ENCODE measurements at regions not wholly inside any gene's neighbourhood (a gene's known extent, or its start where the extent isn't known, plus 50 kb on each side); places are given as distances from the start of the nearest gene placed in this dataset.

DNA sequence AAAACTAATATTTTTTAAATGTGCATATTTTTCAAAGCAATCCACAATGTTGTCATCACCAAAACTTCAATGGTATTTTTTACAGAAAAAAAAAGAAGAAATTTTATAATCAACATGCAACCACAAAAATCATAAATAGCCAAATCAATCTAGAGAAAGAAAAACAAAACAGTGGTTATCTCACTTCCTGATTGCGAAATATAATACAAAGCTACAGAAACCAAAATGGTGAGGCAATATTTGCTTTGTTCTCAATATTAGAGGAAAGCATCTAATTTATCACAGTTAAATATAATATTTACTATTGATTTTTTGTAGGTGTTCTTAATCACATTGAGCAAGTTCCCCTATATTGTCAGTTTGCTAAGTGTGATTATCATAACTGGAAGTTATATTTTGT is 720.7 kb upstream of the ADGRB3 start:
- TF ChIP-seq POLR2A (IDR thresholded peaks at IDR 0.05; ENCODE audit: low read depth, low read length) (no peak), POLR2AphosphoS5 (IDR thresholded peaks at IDR 0.05; ENCODE audit: low read depth, low read length) (no peak), TAF1 (IDR thresholded peaks at IDR 0.05; ENCODE audit: low read depth, low read length) (no peak), PAX5 (IDR thresholded peaks at IDR 0.05; ENCODE audit: insufficient read depth, low read length, severe bottlenecking) (no peak), POU2F2 (IDR thresholded peaks at IDR 0.05; ENCODE audit: low read depth, low read length) (no peak)

All from GM12891 (cell line).